ENCODE measurements at regions not wholly inside any gene's neighbourhood (a gene's known extent, or its start where the extent isn't known, plus 50 kb on each side); places are given as distances from the start of the nearest gene placed in this dataset.
"Not testable (repeated sequence)": the region's sequence is repeated elsewhere in the genome, so short reads cannot be mapped to it uniquely, and the experiment has no call there.

- DNase-seq: peak; percentile 14
Measured at GRCh38 chr16:17018585-17018939, 452.2 kb downstream of the XYLT1 start.

- DNase-seq: no peak
Measured at GRCh38 chr16:17019366-17019765, 451.4 kb downstream of the XYLT1 start.

GRCh38 chr16:17023606-17024005 is 447.2 kb downstream of the XYLT1 start:
- DNase-seq: no peak

- DNase-seq: no peak
Measured at GRCh38 chr16:17024514-17024913, 446.2 kb downstream of the XYLT1 start.

- no peak for DNase-seq
Measured at GRCh38 chr16:17026600-17027242, 444.0 kb downstream of the XYLT1 start.

GRCh38 chr16:17027488-17028129 is 443.2 kb downstream of the XYLT1 start:
- DNase-seq: no peak

GRCh38 chr16:17029602-17030350 is 441.0 kb downstream of the XYLT1 start:
- no peak for DNase-seq

- DNase-seq: no peak
Measured at GRCh38 chr16:17031484-17032268, 439.1 kb downstream of the XYLT1 start.

GRCh38 chr16:17032332-17032731 is 438.4 kb downstream of the XYLT1 start:
- no peak for DNase-seq

GRCh38 chr16:17034477-17035252 is 436.1 kb downstream of the XYLT1 start:
- no peak for DNase-seq

- no peak for DNase-seq
Measured at GRCh38 chr16:17037499-17037898, 433.3 kb downstream of the XYLT1 start.

GRCh38 chr16:17038415-17038814 is 432.3 kb downstream of the XYLT1 start:
- DNase-seq: no peak

GRCh38 chr16:17049109-17049508 is 421.7 kb downstream of the XYLT1 start:
- not testable (repeated sequence) for DNase-seq

GRCh38 chr16:17050468-17050867 is 420.3 kb downstream of the XYLT1 start:
- no peak for DNase-seq

Data from NCI-H82 (cell line).